ENCODE measurements at regions not wholly inside any gene's neighbourhood (a gene's known extent, or its start where the extent isn't known, plus 50 kb on each side); places are given as distances from the start of the nearest gene placed in this dataset.
A peak's percentile ranks its signal among the peaks of the same experiment; 100 is the strongest.

DNA sequence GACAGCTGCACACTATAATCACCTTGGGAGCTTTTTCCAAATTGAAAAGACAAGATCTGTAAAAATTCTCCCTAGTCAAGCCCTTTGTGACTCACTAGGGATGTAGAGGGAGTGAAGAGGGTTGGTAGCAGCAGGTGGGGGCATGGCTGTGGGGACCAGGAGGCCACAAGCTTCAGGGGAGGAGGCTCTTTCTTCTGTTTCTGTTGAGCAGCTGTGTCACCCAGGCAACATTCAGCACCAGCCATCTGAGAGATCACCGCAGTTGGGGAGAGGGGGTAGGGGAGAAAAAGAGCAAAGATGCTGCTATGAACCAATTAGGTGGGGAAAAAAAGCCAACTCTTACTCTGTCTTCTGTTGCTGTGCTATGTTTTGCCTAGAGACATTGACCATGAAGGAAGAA is 352.3 kb upstream of the MEIS1 start:
- H3K36me3 ChIP-seq (replicated peaks in 1 of 2; ENCODE audit: control insufficient read depth in 1 of 2, insufficient read depth in 2 of 2, low read length in 2 of 2): no peaks in the 10 kb centered on the region
- H3K4me1 Mint-ChIP-seq: no peaks in the 10 kb centered on the region
- intact Hi-C loops (cut with micrococcal nuclease): no loop called here

DNA sequence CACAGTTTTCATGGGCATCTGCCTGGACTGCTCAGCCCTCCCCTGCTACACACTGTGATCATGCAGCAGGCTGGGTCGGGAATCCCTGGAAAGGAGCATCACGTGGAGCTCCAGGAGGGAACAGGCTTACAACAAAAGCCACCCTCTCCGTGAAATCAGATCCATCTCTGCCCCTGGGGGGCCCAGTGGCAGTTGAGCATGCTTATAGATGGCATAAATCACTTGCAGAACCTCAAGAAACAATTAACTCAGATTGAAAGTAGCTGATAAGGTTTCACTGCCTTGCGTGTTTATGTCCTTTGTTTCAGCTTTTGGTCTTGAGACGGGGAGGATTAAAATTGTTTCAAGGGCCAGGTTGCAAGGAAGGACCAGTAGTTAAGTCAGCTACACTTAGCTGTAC is 354.8 kb upstream of the MEIS1 start:
- H3K4me3 ChIP-seq (replicated peaks in 1 of 3; ENCODE audit: low read depth in 2 of 3, low read length in 3 of 3): no peak overlapping the region
- DNase-seq: no peak
- intact Hi-C loops (cut with micrococcal nuclease): no loop called here
- H3K79me2 ChIP-seq (ENCODE audit: insufficient read depth, low read length): no peaks in the 10 kb centered on the region
- H3K4me2 ChIP-seq (replicated peaks; ENCODE audit: extremely low read depth, low read length, poor library complexity, severe bottlenecking): no peak overlapping the region
- H2AFZ ChIP-seq (ENCODE audit: insufficient read depth, low read depth, low read length, poor library complexity, severe bottlenecking): no peak overlapping the region
- no peaks in the 10 kb centered on the region for H3K4me1 ChIP-seq (ENCODE audit: control insufficient read depth in 1 of 2, insufficient read depth in 2 of 2, low read length in 2 of 2)
- H3K9ac ChIP-seq (ENCODE audit: insufficient read depth, low read length, poor library complexity, severe bottlenecking): no peak overlapping the region
- Mint-ChIP-seq H3K36me3 (no peaks in the 10 kb centered on the region), H3K27ac (peak overlapping the region in 1 of 7 donors; percentile 37), H3K4me3 (no peak overlapping the region), H3K9me3 (peaks cover 0 to 6% (median 0%) of the 10 kb centered on the region in 7 donors), H3K27me3 (ENCODE audit: low read depth in 3 of 3) (peaks cover 0 to 7% (median 4%) of the 10 kb centered on the region in 3 donors), H3K4me1 (no peaks in the 10 kb centered on the region)
- WGBS (ENCODE audit: insufficient coverage): 24% methylated on average over 3 of the region's 5 CpGs
- TF ChIP-seq, protein P1, sequence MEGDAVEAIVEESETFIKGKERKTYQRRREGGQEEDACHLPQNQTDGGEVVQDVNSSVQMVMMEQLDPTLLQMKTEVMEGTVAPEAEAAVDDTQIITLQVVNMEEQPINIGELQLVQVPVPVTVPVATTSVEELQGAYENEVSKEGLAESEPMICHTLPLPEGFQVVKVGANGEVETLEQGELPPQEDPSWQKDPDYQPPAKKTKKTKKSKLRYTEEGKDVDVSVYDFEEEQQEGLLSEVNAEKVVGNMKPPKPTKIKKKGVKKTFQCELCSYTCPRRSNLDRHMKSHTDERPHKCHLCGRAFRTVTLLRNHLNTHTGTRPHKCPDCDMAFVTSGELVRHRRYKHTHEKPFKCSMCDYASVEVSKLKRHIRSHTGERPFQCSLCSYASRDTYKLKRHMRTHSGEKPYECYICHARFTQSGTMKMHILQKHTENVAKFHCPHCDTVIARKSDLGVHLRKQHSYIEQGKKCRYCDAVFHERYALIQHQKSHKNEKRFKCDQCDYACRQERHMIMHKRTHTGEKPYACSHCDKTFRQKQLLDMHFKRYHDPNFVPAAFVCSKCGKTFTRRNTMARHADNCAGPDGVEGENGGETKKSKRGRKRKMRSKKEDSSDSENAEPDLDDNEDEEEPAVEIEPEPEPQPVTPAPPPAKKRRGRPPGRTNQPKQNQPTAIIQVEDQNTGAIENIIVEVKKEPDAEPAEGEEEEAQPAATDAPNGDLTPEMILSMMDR (IDR thresholded peaks at IDR 0.05): no peak
- H3K27ac ChIP-seq (ENCODE audit: low read depth in 1 of 2, low read length in 2 of 2): no peak overlapping the region
- no peaks in the 10 kb centered on the region for H4K20me1 ChIP-seq (ENCODE audit: insufficient read depth, low read length)
- H3K36me3 ChIP-seq (replicated peaks in 1 of 2; ENCODE audit: control insufficient read depth in 1 of 2, insufficient read depth in 2 of 2, low read length in 2 of 2): no peaks in the 10 kb centered on the region
- no peaks in the 10 kb centered on the region for H3K27me3 ChIP-seq (ENCODE audit: control insufficient read depth in 2 of 2, insufficient read depth in 2 of 2, low read length in 2 of 2)
- H3K9me3 ChIP-seq (replicated peaks in 1 of 2; ENCODE audit: control insufficient read depth in 1 of 2, insufficient read depth in 1 of 2, low read length in 2 of 2): peaks cover 0 to 4% of the 10 kb centered on the region in 2 donors

More for the DNA sequence above, 352.3 kb upstream of the MEIS1 start:
- Histone ChIP-seq H3K9me3 (replicated peaks in 1 of 2; ENCODE audit: control insufficient read depth in 1 of 2, insufficient read depth in 1 of 2, low read length in 2 of 2) (peaks cover 0 to 13% of the 10 kb centered on the region in 2 donors), H3K79me2 (ENCODE audit: insufficient read depth, low read length) (no peaks in the 10 kb centered on the region), H4K20me1 (ENCODE audit: insufficient read depth, low read length) (no peaks in the 10 kb centered on the region), H3K4me1 (ENCODE audit: control insufficient read depth in 1 of 2, insufficient read depth in 2 of 2, low read length in 2 of 2) (no peaks in the 10 kb centered on the region), H3K4me2 (replicated peaks; ENCODE audit: extremely low read depth, low read length, poor library complexity, severe bottlenecking) (no peak overlapping the region), H3K27me3 (ENCODE audit: control insufficient read depth in 2 of 2, insufficient read depth in 2 of 2, low read length in 2 of 2) (no peaks in the 10 kb centered on the region), H3K4me3 (replicated peaks in 1 of 3; ENCODE audit: low read depth in 2 of 3, low read length in 3 of 3) (no peak overlapping the region), H3K27ac (ENCODE audit: low read depth in 1 of 2, low read length in 2 of 2) (no peak overlapping the region), H3K9ac (ENCODE audit: insufficient read depth, low read length, poor library complexity, severe bottlenecking) (no peak overlapping the region), H2AFZ (ENCODE audit: insufficient read depth, low read depth, low read length, poor library complexity, severe bottlenecking) (no peak overlapping the region)
- WGBS (ENCODE audit: insufficient coverage): no CpG with 5 or more reads among the region's 1 CpG
- Mint-ChIP-seq H3K27me3 (ENCODE audit: low read depth in 3 of 3) (peaks cover 0 to 7% (median 4%) of the 10 kb centered on the region in 3 donors), H3K9me3 (peaks cover 3 to 12% (median 9%) of the 10 kb centered on the region in 7 donors), H3K36me3 (no peaks in the 10 kb centered on the region), H3K4me3 (no peak overlapping the region), H3K27ac (no peak overlapping the region)
- DNase-seq: no peak
- TF ChIP-seq, protein P1 (IDR thresholded peaks at IDR 0.05): no peak

Data from CD14-positive monocyte (primary cell).